ENCODE measurements at regions not wholly inside any gene's neighbourhood (a gene's known extent, or its start where the extent isn't known, plus 50 kb on each side); places are given as distances from the start of the nearest gene placed in this dataset.

GRCh38 chr1:184291701-184292100 is 95.1 kb upstream of the C1orf21 start:
- CTCF ChIA-PET, result no interaction called here
- TF ChIP-seq CTCF (IDR thresholded peaks at IDR 0.05; ENCODE audit: insufficient read depth, low read length, missing control alignments), result no peak
- no peak for DNase-seq (ENCODE audit: low read depth, low spot score)
- POLR2A ChIA-PET, result no interaction called here
- no peak overlapping the region for H3K4me3 ChIP-seq (ENCODE audit: low read depth, low read length)

GRCh38 chr1:184292101-184292500 is 94.7 kb upstream of the C1orf21 start:
- no peak for DNase-seq (ENCODE audit: low read depth, low spot score)
- CTCF ChIA-PET, result no interaction called here
- no peak for TF ChIP-seq CTCF (IDR thresholded peaks at IDR 0.05; ENCODE audit: insufficient read depth, low read length, missing control alignments)
- POLR2A ChIA-PET, result no interaction called here
- no peak overlapping the region for H3K4me3 ChIP-seq (ENCODE audit: low read depth, low read length)

GRCh38 chr1:184294101-184294500 is 92.7 kb upstream of the C1orf21 start:
- TF ChIP-seq CTCF (IDR thresholded peaks at IDR 0.05; ENCODE audit: insufficient read depth, low read length, missing control alignments), result no peak
- ChIA-PET POLR2A (no interaction called here), CTCF (no interaction called here)
- no peak overlapping the region for H3K4me3 ChIP-seq (ENCODE audit: low read depth, low read length)
- no peak for DNase-seq (ENCODE audit: low read depth, low spot score)

GRCh38 chr1:184296466-184297243 is 90.2 kb upstream of the C1orf21 start:
- no peak overlapping the region for H3K4me3 ChIP-seq (ENCODE audit: low read depth, low read length)
- ChIA-PET CTCF (interaction anchor here (0.6 to 2.0 kb wide), 4 partner anchors 13 to 395 kb away, joined by 3 to 5 read pairs (median 4); no protein-coding TSS in a partner anchor), POLR2A (no interaction called here)
- no peak for TF ChIP-seq CTCF (IDR thresholded peaks at IDR 0.05; ENCODE audit: insufficient read depth, low read length, missing control alignments)
- DNase-seq (ENCODE audit: low read depth, low spot score), result peak; percentile 88

- CTCF ChIA-PET, result interaction anchor here (0.7 to 2.0 kb wide), 4 partner anchors 14 to 367 kb away, joined by 3 to 5 read pairs (median 4); no protein-coding TSS in a partner anchor
- POLR2A ChIA-PET, result no interaction called here
- TF ChIP-seq CTCF (IDR thresholded peaks at IDR 0.05; ENCODE audit: insufficient read depth, low read length, missing control alignments), result no peak
- H3K4me3 ChIP-seq (ENCODE audit: low read depth, low read length), result no peak overlapping the region
- no peak for DNase-seq (ENCODE audit: low read depth, low spot score)
These were observed 89.5 kb upstream of the C1orf21 start for GRCh38 chr1:184297244-184297750.
